ENCODE measurements at regions not wholly inside any gene's neighbourhood (a gene's known extent, or its start where the extent isn't known, plus 50 kb on each side); places are given as distances from the start of the nearest gene placed in this dataset.
"Not testable (repeated sequence)": the region's sequence is repeated elsewhere in the genome, so short reads cannot be mapped to it uniquely, and the experiment has no call there.

DNA sequence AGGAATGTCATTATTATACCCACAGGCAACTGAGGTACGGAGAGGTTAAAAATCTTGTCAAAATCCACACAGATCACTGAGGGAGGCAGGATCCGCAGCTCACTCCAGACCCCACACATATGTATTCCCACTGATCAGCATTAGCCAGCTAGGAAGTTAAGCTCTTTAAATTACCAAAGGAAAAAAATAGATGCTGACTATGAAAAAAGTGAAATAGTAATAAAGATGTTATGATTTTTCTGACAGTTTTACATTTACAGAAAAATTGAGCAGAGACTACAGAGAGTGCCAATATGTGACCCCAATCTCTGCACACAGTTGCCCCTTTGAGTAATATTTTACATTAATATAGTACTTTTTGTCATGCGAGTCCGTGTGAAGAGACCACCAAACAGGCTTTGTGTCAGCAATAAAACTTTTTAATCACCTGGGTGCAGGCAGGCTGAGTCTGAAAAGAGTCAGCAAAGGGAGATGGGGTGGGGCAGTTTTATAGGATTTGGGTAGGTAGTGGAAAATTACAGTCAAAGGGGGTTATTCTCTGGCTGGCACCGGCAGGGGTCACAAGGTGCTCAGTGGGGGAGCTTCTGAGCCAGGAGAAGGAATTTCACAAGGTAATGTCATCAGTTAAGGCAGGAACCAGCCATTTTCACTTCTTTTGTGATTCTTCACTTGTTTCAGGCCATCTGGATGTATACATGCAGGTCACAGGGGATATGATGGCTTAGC lies 61.9 kb upstream of the NAA35 start:
- not testable (repeated sequence) for DNase-seq (ENCODE audit: low read depth in 2 of 3, low spot score in 2 of 3)

DNA sequence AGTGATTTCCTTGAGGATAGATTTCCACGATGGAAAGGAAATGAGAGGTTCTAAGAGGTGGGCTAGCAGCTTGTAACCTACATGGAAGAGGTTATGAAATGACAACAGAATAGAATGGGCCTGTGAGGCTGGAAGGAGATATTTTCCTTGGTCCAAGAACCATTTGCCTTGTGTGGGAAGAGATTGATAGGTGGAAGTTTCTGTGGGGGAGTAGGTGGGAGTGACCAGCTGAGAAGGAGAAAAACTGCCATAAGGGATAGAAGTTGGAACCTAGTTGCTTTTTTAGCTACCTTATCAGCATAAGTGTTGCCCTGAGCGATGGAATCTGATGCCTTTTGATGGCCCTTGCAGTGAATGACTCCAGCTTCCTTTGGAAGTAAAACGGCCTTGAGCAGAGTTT lies 60.4 kb upstream of the NAA35 start:
- not testable (repeated sequence) for DNase-seq (ENCODE audit: low read depth in 2 of 3, low spot score in 2 of 3)

GRCh38 chr9:85884256-85884655 lies 56.7 kb upstream of the NAA35 start:
- DNase-seq (ENCODE audit: low read depth in 2 of 3, low spot score in 2 of 3) = no peak

DNA sequence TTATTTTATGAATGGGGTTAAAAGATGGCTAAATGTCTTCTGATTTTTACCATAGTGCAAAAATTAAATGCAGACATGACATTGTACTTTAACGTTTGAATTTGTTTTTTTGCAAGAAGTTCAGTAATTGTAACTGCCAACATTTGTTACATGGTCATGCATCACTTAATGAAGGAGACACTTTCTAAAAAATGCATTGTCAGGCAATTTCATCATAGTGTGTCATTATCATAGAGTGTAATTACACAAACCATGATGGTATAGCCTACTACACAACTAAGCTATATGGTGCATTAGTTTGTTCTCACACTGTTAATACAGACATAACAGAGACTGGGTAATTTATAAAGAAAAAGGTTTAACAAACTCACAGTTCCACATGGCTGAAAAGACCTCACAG lies 50.0 kb upstream of the NAA35 start:
- no peak for DNase-seq (ENCODE audit: low read depth in 2 of 3, low spot score in 2 of 3)

All from hematopoietic multipotent progenitor cell (in vitro differentiated cells).